ENCODE measurements at regions not wholly inside any gene's neighbourhood (a gene's known extent, or its start where the extent isn't known, plus 50 kb on each side); places are given as distances from the start of the nearest gene placed in this dataset.
"Not testable (repeated sequence)": the region's sequence is repeated elsewhere in the genome, so short reads cannot be mapped to it uniquely, and the experiment has no call there.

DNA sequence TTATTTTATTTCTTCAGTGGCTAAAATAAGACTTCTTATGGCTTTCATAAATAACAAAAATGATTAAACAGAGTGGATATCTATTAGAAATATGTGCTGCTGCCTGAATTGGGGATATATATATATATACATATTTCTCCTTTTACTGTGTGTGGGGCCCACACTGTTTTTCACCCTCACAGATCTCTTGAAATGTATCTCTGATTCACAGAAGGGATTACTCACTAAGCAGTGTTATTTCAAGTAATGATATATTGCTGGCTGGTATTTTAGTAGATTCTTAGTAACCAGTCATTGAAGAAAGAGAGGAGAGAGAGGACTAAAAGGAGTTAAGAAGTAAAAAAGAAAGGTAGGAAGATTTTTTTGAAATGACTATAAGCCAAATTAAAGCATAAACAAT is 308.6 kb upstream of the NRP1 start:
- DNase-seq = no peak

- DNase-seq = no peak
Observed at GRCh38 chr10:33638891-33639290, 304.4 kb upstream of the NRP1 start.

DNA sequence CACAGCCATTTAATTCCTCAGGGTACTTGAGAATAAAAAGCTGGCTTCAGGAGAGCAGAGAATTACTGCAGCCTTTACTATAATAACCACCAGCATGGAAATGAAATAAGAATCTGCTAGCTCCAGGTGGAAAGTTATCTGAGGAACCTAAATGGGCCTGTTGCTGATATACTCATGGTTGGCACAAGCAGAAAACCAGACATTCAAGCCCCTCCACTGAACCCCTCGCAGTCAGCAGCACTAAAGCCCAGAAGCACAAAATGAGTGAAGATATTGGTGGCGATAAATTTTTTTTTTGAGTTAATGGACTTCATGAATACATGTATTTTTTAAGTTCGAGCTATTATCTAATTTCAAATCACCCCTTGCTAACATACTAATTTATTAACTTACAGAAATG is 303.9 kb upstream of the NRP1 start:
- DNase-seq = no peak

GRCh38 chr10:33635967-33636515 is 301.6 kb upstream of the NRP1 start:
- no peak for DNase-seq

- DNase-seq = no peak
Observed at GRCh38 chr10:33632432-33632831, 298.0 kb upstream of the NRP1 start.

GRCh38 chr10:33631991-33632390 is 297.5 kb upstream of the NRP1 start:
- no peak for DNase-seq

- DNase-seq = no peak
Observed at GRCh38 chr10:33630761-33631160, 296.3 kb upstream of the NRP1 start.

- DNase-seq = no peak
Observed at GRCh38 chr10:33627611-33628010, 293.1 kb upstream of the NRP1 start.

GRCh38 chr10:33626798-33627466 is 292.5 kb upstream of the NRP1 start:
- no peak for DNase-seq

- DNase-seq = no peak
Observed at GRCh38 chr10:33623669-33624068, 289.2 kb upstream of the NRP1 start.

GRCh38 chr10:33621101-33621500 is 286.6 kb upstream of the NRP1 start:
- DNase-seq = no peak

- DNase-seq = no peak
Observed at GRCh38 chr10:33618196-33618595, 283.7 kb upstream of the NRP1 start.

- DNase-seq = no peak
Observed at GRCh38 chr10:33617381-33618080, 283.1 kb upstream of the NRP1 start.

- no peak for DNase-seq
Observed at GRCh38 chr10:33616956-33617355, 282.5 kb upstream of the NRP1 start.

DNA sequence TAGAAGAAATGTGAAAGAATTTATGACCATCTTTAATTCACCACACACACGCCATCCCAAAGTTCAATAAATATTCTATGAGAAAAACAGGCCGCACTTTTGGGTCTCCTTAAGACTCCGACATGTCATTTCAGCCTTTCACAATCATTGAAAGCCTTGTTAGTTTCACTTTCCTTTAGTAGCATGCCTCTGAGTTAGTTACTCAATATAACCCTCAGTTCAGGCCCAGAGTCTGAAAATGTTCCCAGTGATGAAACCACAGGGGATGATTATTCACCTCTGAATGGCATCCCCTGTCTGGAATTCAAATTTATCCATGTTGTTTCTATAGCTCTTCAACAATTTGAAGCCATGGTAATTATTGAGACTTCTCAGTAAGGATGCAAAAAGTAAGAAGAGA is 278.1 kb upstream of the NRP1 start:
- no peak for DNase-seq

- DNase-seq = no peak
Observed at GRCh38 chr10:33612116-33612515, 277.6 kb upstream of the NRP1 start.

DNA sequence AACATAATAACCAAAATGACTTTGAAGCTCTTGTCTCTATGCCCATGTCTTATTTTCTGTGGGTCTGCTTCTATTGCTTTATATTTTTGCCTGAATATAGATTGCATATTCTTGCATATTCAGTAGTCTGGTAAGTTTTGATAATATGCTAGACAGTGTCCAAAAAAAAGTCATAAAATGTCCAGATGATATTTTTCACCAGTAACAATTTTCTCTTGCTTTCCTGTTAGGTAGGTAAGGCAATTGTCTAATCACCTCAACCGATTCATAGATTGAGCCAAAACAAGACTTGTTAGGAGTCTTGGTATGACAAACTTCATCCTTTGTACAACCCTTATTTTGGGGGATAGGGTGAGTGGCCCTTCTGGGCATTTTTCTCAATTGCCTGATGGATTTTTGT is 277.0 kb upstream of the NRP1 start:
- no peak for DNase-seq

DNA sequence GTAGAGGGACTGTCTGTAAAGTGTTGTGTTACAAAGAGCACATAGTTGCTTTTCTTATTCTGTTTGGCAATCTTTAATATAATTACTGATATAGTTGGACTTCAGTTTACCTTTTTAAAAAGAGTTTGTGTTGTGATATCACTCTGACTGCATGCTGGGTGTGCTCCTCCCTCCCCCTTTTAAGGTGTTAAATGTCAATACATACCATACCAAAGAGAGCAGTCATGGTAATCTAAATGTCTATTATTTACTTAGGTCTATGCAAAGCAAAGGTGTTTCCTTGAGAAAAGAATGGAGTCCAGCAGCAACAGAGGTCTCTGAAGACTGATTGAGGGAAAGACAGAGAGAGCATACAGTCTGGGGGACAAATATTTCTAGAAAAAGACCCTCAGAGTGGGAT is 275.1 kb upstream of the NRP1 start:
- peak; percentile 22 to 41 for DNase-seq

GRCh38 chr10:33602278-33602677 is 267.8 kb upstream of the NRP1 start:
- no peak for DNase-seq

DNA sequence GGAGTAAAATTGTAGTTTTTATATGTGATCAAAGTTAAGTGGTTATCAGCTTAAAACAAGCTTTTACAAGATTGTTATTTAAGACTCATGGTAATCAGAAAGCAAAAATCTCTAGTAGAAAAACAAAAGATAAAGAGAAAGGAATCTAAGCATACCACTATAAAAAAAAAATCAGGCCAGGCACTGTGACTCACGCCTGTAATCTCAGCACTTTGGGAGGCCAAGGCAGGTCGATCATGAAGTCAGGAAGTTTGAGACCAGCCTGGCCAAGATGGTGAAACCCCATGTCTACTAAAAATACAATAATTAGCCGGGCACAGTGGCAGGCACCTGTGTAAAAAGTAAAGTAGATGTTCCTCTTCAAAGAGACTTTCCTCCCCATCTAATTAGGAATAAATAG is 265.9 kb upstream of the NRP1 start:
- no peak for DNase-seq

DNA sequence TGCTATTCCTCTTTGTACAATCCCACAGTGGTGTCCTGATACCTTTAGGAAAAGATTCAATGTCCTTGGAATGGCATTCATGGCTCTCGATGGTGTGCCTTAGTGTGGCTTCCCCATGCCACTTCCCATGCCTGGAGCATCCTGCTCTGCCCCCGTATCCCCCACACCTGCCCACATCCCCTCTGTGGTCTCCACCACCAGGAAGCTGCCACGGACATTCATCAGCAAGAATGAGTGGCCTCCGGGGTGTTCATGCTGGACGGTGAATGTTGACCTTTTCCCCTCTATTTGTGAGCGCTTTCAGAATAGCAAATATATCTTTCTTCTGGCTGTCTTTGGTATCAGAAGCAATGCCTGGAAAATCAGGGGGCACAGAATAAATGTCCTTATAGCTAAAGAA is 262.0 kb upstream of the NRP1 start:
- DNase-seq = no peak

GRCh38 chr10:33594475-33594874 is 260.0 kb upstream of the NRP1 start:
- DNase-seq = no peak

- no peak for DNase-seq
Observed at GRCh38 chr10:33588974-33589600, 254.6 kb upstream of the NRP1 start.

DNA sequence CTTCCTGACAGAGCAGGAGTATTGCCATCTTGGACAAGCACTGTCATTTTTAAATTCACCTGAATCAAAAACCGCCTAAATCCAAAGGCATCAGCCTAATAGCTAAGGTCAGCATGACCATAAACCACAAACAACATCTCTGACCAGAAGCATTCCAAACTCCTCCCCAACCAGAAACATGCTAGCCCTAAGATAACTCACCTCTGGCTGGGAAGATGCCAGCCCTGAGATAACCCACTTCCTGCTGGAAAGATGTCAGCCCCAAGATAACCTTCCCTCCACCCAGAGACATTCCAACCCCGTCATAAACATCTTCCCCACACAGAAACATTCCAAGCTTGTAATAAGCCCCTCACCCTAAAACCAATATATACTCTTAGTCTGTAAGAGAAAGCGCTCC is 250.1 kb upstream of the NRP1 start:
- DNase-seq = not testable (repeated sequence)
